HFF-Myc (cell line): ENCODE measurements at regions not wholly inside any gene's neighbourhood (a gene's known extent, or its start where the extent isn't known, plus 50 kb on each side); places are given as distances from the start of the nearest gene placed in this dataset.

Source experiments
- DNase-seq: peaks from one replicate; pipeline ENCODE4 v3.0.0-alpha.2; 2011; ENCODE audit warnings: low read depth; ENCODE audit errors: extremely low read depth
- H3K4me3 ChIP-seq: replicated peaks from 2 replicates; pipeline ENCODE4 v1.5.1; 2011; ENCODE audit warnings: low read depth, mild to moderate bottlenecking, control low read depth, low read length
- CTCF ChIP-seq: IDR thresholded peaks from 2 replicates; pipeline ENCODE4 v1.5.1; 2012; ENCODE audit warnings: mild to moderate bottlenecking, low read depth, low read length, control low read depth; ENCODE audit errors: missing control alignments

- H3K4me3 ChIP-seq = no peak overlapping the region
- no peak for DNase-seq
- TF ChIP-seq CTCF = no peak
Observed at GRCh38 chr7:17532861-17533404, 234.5 kb downstream of the AHR start.

GRCh38 chr7:17534348-17534747 lies 235.9 kb downstream of the AHR start:
- no peak for TF ChIP-seq CTCF
- DNase-seq = no peak
- no peak overlapping the region for H3K4me3 ChIP-seq

- DNase-seq = no peak
- TF ChIP-seq CTCF = no peak
Observed at GRCh38 chr7:17535776-17536175, 237.3 kb downstream of the AHR start.

GRCh38 chr7:17544401-17544800 lies 245.9 kb downstream of the AHR start:
- no peak for TF ChIP-seq CTCF
- no peak for DNase-seq
- no peak overlapping the region for H3K4me3 ChIP-seq

More at GRCh38 chr7:17535776-17536175, 237.3 kb downstream of the AHR start:
- no peak overlapping the region for H3K4me3 ChIP-seq

- H3K4me3 ChIP-seq = no peak overlapping the region
- DNase-seq = no peak
- no peak for TF ChIP-seq CTCF
Observed at GRCh38 chr7:17545348-17545747, 246.9 kb downstream of the AHR start.

- DNase-seq = no peak
- no peak for TF ChIP-seq CTCF
- H3K4me3 ChIP-seq = no peak overlapping the region
Observed at GRCh38 chr7:17546189-17546588, 247.7 kb downstream of the AHR start.

GRCh38 chr7:17546592-17546991 lies 248.1 kb downstream of the AHR start:
- no peak for DNase-seq
- no peak overlapping the region for H3K4me3 ChIP-seq
- no peak for TF ChIP-seq CTCF
